ENCODE measurements at regions not wholly inside any gene's neighbourhood (a gene's known extent, or its start where the extent isn't known, plus 50 kb on each side); places are given as distances from the start of the nearest gene placed in this dataset.

DNA sequence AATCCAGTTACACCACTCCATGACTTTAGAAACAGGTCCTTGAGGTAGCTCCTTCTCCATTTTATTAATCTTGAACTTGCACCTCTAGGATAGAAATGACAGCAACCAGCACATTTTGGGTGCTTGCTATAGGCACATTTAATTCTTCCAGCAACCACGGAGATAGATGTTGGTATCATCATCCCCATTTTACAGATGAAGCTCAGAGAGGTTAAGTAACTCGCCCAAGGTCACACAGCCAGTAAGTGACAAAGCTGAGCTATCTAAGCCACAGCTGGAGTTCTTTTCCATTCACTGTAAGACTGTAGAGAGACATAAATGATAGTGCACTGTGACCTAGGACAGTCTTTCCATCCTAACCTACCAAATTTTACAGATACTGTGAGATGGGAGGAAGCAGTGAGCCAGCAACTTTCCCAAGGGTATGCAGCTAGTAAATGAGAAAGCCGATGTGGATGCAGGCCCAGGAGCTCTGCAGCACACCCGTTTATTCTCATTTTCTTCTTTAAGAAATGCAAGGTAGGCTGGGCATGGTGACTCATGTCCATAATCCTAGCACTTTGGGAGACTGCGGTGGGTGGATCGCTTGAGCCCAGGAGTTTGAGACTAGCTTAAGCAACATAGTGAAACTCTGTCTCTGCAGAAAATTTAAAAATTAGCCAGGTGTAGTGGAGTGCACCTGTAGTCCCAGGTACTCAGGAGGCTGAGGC, 103.2 kb downstream of the TBX5 start:
- Histone ChIP-seq H3K4me3 (ENCODE audit: control extremely low read depth in 1 of 5, extremely low read depth in 1 of 5, insufficient read depth in 1 of 5, low read depth in 2 of 5, low read length in 4 of 5) (no peak overlapping the region), H3K79me2 (ENCODE audit: control insufficient read depth, insufficient read depth, low read length) (no peaks in the 10 kb centered on the region), H4K20me1 (ENCODE audit: control insufficient read depth, insufficient read depth, low read length, poor library complexity, severe bottlenecking) (no peaks in the 10 kb centered on the region), H3K4me2 (replicated peaks; ENCODE audit: low read depth, low read length, poor library complexity, severe bottlenecking) (no peak overlapping the region), H3K9me3 (ENCODE audit: control extremely low read depth in 1 of 3, control insufficient read depth in 2 of 3, insufficient read depth in 1 of 3, low read length in 2 of 3) (no peaks in the 10 kb centered on the region), H3K27ac (ENCODE audit: low read length in 2 of 2) (no peak overlapping the region), H3K4me1 (ENCODE audit: control insufficient read depth in 2 of 2, insufficient read depth in 2 of 2, low read length in 2 of 2) (no peaks in the 10 kb centered on the region), H3K27me3 (replicated peaks in 1 of 4; ENCODE audit: control extremely low read depth in 1 of 4, control insufficient read depth in 3 of 4, insufficient read depth in 4 of 4, low read length in 3 of 4) (peaks cover 0 to 4% (median 2%) of the 10 kb centered on the region in 4 experiments), H2AFZ (ENCODE audit: insufficient read depth, low read depth, low read length, poor library complexity, severe bottlenecking) (no peak overlapping the region), H3K9ac (ENCODE audit: low read length) (no peak overlapping the region), H3K36me3 (replicated peaks in 1 of 2; ENCODE audit: control extremely low read depth in 1 of 2, control insufficient read depth in 1 of 2, extremely low read depth in 1 of 2, insufficient read depth in 2 of 2, low read length in 1 of 2) (no peaks in the 10 kb centered on the region)
- Mint-ChIP-seq H3K4me3 (no peak overlapping the region), H3K27me3 (peaks cover 16% of the 10 kb centered on the region), H3K27ac (no peak overlapping the region), H3K9me3 (ENCODE audit: insufficient read depth) (no peaks in the 10 kb centered on the region), H3K4me1 (no peaks in the 10 kb centered on the region)
- DNase-seq (no peak), ATAC-seq (ENCODE audit: low read depth) (no peak)
- TF ChIP-seq EZH2 (IDR thresholded peaks at IDR 0.05; ENCODE audit: borderline replicate concordance, insufficient read depth, low read depth, low read length, poor library complexity, severe bottlenecking) (no peak), CTCF (IDR thresholded peaks at IDR 0.05) (no peak)
- CTCF ChIA-PET = interaction anchor here (0.9 kb wide), 1 partner anchor 11 kb away, joined by 3 read pairs; no protein-coding TSS in a partner anchor
- POLR2A ChIA-PET = no interaction called here
- whole genome bisulfite sequencing (ENCODE audit: insufficient coverage) = 80% methylated on average over 2 of the region's 6 CpGs
- intact Hi-C loops (cut with micrococcal nuclease) = no loop called here

- Histone ChIP-seq H3K36me3 (replicated peaks in 1 of 2; ENCODE audit: control extremely low read depth in 1 of 2, control insufficient read depth in 1 of 2, extremely low read depth in 1 of 2, insufficient read depth in 2 of 2, low read length in 1 of 2) (no peaks in the 10 kb centered on the region), H3K4me2 (replicated peaks; ENCODE audit: low read depth, low read length, poor library complexity, severe bottlenecking) (no peak overlapping the region), H3K9ac (ENCODE audit: low read length) (no peak overlapping the region), H3K27ac (ENCODE audit: low read length in 2 of 2) (no peak overlapping the region), H3K4me3 (ENCODE audit: control extremely low read depth in 1 of 5, extremely low read depth in 1 of 5, insufficient read depth in 1 of 5, low read depth in 2 of 5, low read length in 4 of 5) (no peak overlapping the region), H3K9me3 (ENCODE audit: control extremely low read depth in 1 of 3, control insufficient read depth in 2 of 3, insufficient read depth in 1 of 3, low read length in 2 of 3) (no peaks in the 10 kb centered on the region), H2AFZ (ENCODE audit: insufficient read depth, low read depth, low read length, poor library complexity, severe bottlenecking) (no peak overlapping the region), H3K79me2 (ENCODE audit: control insufficient read depth, insufficient read depth, low read length) (no peaks in the 10 kb centered on the region), H3K4me1 (ENCODE audit: control insufficient read depth in 2 of 2, insufficient read depth in 2 of 2, low read length in 2 of 2) (no peaks in the 10 kb centered on the region), H4K20me1 (ENCODE audit: control insufficient read depth, insufficient read depth, low read length, poor library complexity, severe bottlenecking) (no peaks in the 10 kb centered on the region), H3K27me3 (replicated peaks in 1 of 4; ENCODE audit: control extremely low read depth in 1 of 4, control insufficient read depth in 3 of 4, insufficient read depth in 4 of 4, low read length in 3 of 4) (peaks cover 0 to 4% (median 2%) of the 10 kb centered on the region in 4 experiments)
- Mint-ChIP-seq H3K27me3 (peaks cover 16% of the 10 kb centered on the region), H3K9me3 (ENCODE audit: insufficient read depth) (no peaks in the 10 kb centered on the region), H3K4me3 (no peak overlapping the region), H3K4me1 (no peaks in the 10 kb centered on the region), H3K27ac (no peak overlapping the region)
- ChIA-PET POLR2A (no interaction called here), CTCF (interaction anchor here (0.9 kb wide), 1 partner anchor 11 kb away, joined by 3 read pairs; no protein-coding TSS in a partner anchor)
- ATAC-seq (ENCODE audit: low read depth) (no peak), DNase-seq (no peak)
- 5% methylated on average over 5 of the region's 8 CpGs for WGBS (ENCODE audit: insufficient coverage)
- intact Hi-C loops (cut with micrococcal nuclease) = no loop called here
- TF ChIP-seq CTCF (IDR thresholded peaks at IDR 0.05) (no peak), EZH2 (IDR thresholded peaks at IDR 0.05; ENCODE audit: borderline replicate concordance, insufficient read depth, low read depth, low read length, poor library complexity, severe bottlenecking) (no peak)
Observed at GRCh38 chr12:114302117-114302516, 103.8 kb downstream of the TBX5 start.

Data from B cell (primary cell).